ENCODE measurements at regions not wholly inside any gene's neighbourhood (a gene's known extent, or its start where the extent isn't known, plus 50 kb on each side); places are given as distances from the start of the nearest gene placed in this dataset.

DNA sequence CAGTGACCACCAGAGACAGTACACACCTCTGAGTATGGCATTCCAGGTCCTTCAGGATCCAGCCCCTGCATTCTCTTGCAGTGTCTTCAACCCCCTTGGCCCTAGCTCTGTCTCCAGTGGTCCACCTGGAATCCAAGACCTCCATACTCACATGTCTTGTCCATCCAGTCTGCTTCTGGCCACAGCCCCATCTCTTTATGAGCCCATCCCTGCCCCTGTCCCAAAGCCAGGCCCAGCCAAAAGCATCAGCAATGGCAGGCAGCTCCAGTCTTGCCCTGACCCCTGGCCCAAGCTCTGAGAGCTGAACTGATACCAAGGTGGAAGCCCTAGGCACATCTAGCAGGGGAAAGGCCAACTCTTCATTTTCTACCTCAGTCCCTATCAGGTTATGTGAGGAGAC is 119.6 kb upstream of the PTPRT start:
- no peak for DNase-seq (ENCODE audit: low read depth in 2 of 2)

DNA sequence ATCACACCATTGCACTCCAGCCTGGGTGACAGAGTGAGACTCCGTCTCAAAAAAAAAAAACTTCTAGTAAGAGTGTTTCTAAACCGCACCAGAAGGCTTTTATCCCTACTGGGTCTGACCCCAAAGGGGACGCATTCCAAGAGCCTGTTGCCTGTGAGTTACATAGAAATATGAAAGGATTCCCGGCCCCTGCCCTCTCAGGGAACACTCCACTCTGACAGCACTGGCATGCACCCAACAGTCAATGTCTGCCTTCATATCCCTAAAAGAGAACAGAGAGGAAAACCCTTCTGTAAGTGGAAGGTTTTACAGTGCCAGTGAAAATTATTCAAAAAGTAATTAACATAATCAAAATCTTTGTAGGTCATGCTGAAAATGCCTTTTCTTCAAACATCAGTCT is 117.1 kb upstream of the PTPRT start:
- DNase-seq (ENCODE audit: low read depth in 2 of 2): no peak

- no peak for DNase-seq (ENCODE audit: low read depth in 2 of 2)
Measured at GRCh38 chr20:43305749-43306148, 116.0 kb upstream of the PTPRT start.

- no peak for DNase-seq (ENCODE audit: low read depth in 2 of 2)
Measured at GRCh38 chr20:43304598-43304997, 114.9 kb upstream of the PTPRT start.

DNA sequence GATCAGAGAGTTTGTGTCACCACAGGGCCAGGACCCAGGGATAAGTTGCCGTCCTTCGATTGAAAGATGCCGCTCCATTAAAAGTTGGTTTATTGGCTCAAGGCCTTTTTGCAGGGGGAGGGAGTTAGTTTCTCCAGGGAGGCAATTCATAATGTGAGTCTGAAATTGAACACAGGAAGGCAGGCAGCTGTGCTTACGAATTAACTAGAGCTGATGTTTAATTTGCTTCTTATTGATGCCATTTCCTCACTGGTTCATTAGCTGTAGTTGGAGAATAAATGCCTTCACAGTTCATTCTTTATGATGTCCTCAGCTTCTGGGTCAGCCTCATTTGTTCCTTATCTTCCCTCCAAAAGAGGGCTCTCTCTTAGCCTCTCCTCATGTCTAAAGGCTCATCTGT is 113.2 kb upstream of the PTPRT start:
- DNase-seq (ENCODE audit: low read depth in 2 of 2): no peak

GRCh38 chr20:43300901-43301300 is 111.2 kb upstream of the PTPRT start:
- DNase-seq (ENCODE audit: low read depth in 2 of 2): no peak

DNA sequence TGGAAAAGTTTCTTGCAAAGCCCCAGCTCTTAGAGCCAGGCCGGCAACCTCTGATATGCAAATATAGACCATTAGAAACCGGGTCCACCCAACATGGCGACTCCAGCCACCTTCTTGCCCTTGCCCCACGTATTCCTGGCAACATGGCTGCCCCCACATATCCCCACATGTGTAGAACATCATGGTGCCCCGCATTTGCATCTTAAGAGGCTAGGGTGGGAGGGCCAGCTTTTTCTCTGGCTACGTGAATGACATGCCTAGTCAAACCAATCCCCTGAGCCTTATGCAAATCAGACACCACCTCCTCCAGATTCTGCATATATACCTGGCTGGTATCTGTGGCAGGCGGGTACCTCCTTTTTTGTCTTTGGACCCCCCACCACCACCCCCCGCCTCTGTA is 106.1 kb upstream of the PTPRT start:
- DNase-seq (ENCODE audit: low read depth in 2 of 2): no peak

DNA sequence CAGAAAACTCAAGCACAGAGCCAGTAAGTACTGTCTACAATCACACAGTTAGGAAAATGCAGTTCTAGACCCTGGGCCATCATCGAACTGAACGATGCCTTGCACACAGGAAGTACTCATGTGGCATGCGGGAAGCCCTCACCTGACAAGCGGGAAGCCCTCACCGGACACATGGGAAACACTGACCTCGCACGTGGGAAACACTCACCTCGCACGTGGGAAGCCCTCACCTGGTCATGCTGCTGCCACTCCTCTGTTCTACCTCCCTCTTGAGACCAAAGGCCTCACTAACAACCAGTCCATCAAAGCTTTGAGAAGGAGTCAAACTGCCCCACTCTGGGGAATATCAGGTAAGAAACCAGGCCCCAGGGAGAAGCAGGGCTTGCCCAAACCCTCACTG is 105.6 kb upstream of the PTPRT start:
- DNase-seq (ENCODE audit: low read depth in 2 of 2): no peak

GRCh38 chr20:43294031-43294430 is 104.3 kb upstream of the PTPRT start:
- DNase-seq (ENCODE audit: low read depth in 2 of 2): no peak

- no peak for DNase-seq (ENCODE audit: low read depth in 2 of 2)
Measured at GRCh38 chr20:43293068-43293786, 103.5 kb upstream of the PTPRT start.

DNA sequence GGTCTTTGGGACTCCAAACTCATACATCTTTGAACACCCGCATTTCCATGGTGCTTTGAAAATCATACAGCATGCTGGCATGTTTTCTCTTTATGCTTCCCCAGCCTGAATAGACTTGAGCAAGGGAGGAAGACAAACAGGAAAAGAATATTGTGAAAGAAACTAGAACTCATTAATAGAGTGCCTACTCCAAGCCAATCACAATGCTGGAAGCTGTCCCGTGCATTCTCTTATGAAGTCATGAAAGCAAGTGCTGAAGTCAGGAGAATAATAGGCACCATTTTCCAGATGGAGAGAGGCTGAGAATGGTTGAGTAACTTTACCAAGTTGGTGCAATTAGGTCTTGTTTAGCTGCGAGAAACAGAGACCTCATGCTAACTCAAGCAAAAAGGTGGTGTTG is 102.5 kb upstream of the PTPRT start:
- DNase-seq (ENCODE audit: low read depth in 2 of 2): no peak

DNA sequence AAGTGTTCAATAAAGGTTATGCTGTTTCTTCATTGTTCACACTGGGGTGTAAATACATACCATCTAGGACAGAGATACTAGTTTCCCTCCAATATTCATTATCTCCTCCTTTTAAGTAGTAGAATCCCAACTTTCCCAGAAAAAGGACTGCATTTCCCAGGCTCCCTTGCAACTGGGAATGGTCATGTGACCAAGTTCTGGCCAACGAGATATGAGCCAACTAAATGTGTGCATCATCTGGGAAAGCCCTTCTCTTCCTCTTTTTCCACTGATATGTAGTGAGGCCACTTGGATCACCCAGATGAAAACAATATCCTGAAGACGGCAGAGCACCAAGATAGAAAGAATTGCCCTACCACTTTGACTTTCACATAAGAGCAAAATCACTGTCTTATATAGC is 97.9 kb upstream of the PTPRT start:
- DNase-seq (ENCODE audit: low read depth in 2 of 2): no peak

GRCh38 chr20:43285170-43285569 is 95.5 kb upstream of the PTPRT start:
- DNase-seq (ENCODE audit: low read depth in 2 of 2): no peak

GRCh38 chr20:43284486-43284885 is 94.8 kb upstream of the PTPRT start:
- DNase-seq (ENCODE audit: low read depth in 2 of 2): no peak

GRCh38 chr20:43283126-43283525 is 93.4 kb upstream of the PTPRT start:
- DNase-seq (ENCODE audit: low read depth in 2 of 2): no peak

GRCh38 chr20:43271980-43272379 is 82.3 kb upstream of the PTPRT start:
- DNase-seq (ENCODE audit: low read depth in 2 of 2): no peak

GRCh38 chr20:43265449-43265848 is 75.7 kb upstream of the PTPRT start:
- DNase-seq (ENCODE audit: low read depth in 2 of 2): no peak

DNA sequence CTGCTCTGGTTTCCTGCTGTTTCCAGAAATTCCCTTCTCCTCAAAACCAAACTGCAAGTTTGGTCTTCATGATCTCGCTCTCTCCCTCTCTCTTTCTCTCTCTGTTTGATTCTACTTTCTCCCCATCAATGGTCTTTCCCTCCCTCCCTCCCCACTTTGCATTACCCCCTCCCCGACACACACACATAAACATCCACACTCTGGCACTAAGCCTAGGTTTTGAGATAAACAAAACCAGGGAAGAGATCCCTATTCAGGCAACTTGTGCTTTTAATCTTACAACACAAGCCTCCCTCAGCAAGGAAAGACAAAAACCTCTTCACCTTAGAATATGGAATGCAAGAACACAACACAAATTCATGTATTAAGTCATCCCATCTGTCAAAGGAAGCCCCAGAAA is 73.5 kb upstream of the PTPRT start:
- DNase-seq (ENCODE audit: low read depth in 2 of 2): no peak

GRCh38 chr20:43262341-43262740 is 72.6 kb upstream of the PTPRT start:
- DNase-seq (ENCODE audit: low read depth in 2 of 2): no peak

DNA sequence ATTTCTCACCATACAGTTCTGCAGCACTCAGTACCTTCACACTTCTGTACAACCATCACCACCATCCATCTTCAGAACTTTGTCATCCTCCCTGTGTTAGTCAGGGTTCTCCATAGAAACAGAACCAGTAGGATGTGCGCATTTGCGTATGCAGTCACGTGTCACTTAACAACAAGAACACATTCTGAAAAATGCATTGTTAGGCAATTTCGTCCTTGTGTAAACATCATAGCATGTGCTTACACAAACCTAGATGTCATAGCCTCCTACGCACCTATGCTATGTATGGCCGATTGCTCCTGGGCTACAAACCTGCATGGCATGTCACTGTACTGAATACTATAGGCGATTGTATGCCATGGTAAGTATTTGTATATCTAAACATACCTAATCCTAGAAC is 66.2 kb upstream of the PTPRT start:
- no peak for DNase-seq (ENCODE audit: low read depth in 2 of 2)

DNA sequence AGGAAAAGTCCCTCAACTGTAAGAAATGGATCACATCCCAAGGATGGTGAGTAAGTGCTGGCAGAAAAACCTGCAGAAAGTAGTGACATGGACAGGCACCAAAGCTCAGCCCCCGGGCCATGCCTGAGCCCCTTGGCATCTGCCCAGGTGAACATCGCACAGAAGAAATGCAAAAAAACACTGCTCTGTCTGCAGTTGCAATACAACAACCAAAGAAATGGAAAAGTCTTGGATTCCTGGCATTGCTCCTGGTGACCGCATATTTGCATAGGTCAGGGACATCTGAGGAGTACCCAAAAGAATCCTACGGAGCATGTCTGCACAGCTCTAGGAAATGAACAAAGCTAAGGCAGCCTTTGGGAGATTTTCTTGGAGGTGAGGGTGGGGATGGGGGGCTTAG is 63.1 kb upstream of the PTPRT start:
- no peak for DNase-seq (ENCODE audit: low read depth in 2 of 2)

GRCh38 chr20:43248341-43248740 is 58.6 kb upstream of the PTPRT start:
- DNase-seq (ENCODE audit: low read depth in 2 of 2): no peak

GRCh38 chr20:43247361-43247760 is 57.7 kb upstream of the PTPRT start:
- DNase-seq (ENCODE audit: low read depth in 2 of 2): no peak

DNA sequence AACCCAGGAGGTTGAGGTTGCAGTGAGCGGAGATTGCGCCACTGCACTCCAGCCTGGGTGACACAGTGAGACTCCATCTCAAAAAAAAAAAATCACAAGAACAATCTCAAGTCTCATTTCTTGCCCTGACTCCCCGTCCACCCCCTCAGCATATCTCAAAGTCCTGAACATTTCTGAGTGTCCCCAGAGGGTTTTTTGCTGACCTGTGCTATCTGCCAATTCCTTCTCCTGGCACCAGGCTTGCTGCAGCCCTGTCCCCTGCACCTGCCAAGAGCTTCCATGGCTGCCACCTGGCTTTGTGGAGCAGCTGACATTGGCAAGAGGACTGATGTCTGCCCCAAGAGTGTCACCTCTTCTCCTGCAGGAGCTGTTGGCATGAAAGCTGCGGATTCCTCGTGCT is 54.9 kb upstream of the PTPRT start:
- no peak for DNase-seq (ENCODE audit: low read depth in 2 of 2)
